Keratinocyte (primary cell): ENCODE measurements at regions not wholly inside any gene's neighbourhood (a gene's known extent, or its start where the extent isn't known, plus 50 kb on each side); places are given as distances from the start of the nearest gene placed in this dataset.

Experiments used
- DNase-seq: peaks from one replicate; pipeline ENCODE4 v3.0.0-alpha.2; 2011; ENCODE audit warnings: low read depth, missing footprints, low spot score
- FAIRE-seq: peaks from 2 replicates; lab custom pipeline; 2011; peaks lifted over from hg19 to GRCh38; lab: Jason Lieb, UNC
- H2AFZ ChIP-seq: 2 replicates; pipeline ENCODE4 v1.6.0; 2012; ENCODE audit warnings: low read length, control low read depth, inconsistent platforms; ENCODE audit not compliant: control insufficient read depth
- H3K27ac ChIP-seq: 2 replicates; pipeline ENCODE4 v1.5.1; 2011; ENCODE audit warnings: low read length; ENCODE audit not compliant: control insufficient read depth, insufficient read depth
- H3K27me3 ChIP-seq: 3 replicates; pipeline ENCODE4 v1.6.0; 2011; ENCODE audit warnings: low read length; ENCODE audit not compliant: control insufficient read depth, insufficient read depth; ENCODE audit errors: extremely low read depth
- H3K36me3 ChIP-seq, 2 experiments: 2 replicates in 1 of 2; 3 replicates in 1 of 2; pipeline ENCODE4 v1.5.1; 2011; ENCODE audit warnings: low read length in 2 of 2, mild to moderate bottlenecking in 1 of 2; ENCODE audit not compliant: control insufficient read depth in 2 of 2, insufficient read depth in 2 of 2; ENCODE audit errors: extremely low read depth in 1 of 2
- H3K4me1 ChIP-seq: 3 replicates; pipeline ENCODE4 v1.5.1; 2011; ENCODE audit warnings: low read length; ENCODE audit not compliant: control insufficient read depth, insufficient read depth; ENCODE audit errors: extremely low read depth
- H3K4me2 ChIP-seq: 3 replicates; pipeline ENCODE4 v1.6.0; 2011; ENCODE audit warnings: low read depth, low read length; ENCODE audit not compliant: control insufficient read depth, insufficient read depth; ENCODE audit errors: extremely low read depth
- H3K4me3 ChIP-seq, 3 experiments: fragments of 200-600 bp in 1 of 3; sonication (generic) in 1 of 3; 2 replicates in 2 of 3; 3 replicates in 1 of 3; pipeline ENCODE4 v1.5.1; 2011 to 2016; ENCODE audit warnings: low read length in 3 of 3, mild to moderate bottlenecking in 3 of 3, control low read depth in 2 of 3, inconsistent platforms in 1 of 3, low read depth in 1 of 3, mixed read lengths in 1 of 3, mixed run types in 1 of 3, moderate library complexity in 1 of 3; ENCODE audit not compliant: control insufficient read depth in 2 of 3, insufficient read depth in 2 of 3; ENCODE audit errors: extremely low read depth in 1 of 3
- H3K79me2 ChIP-seq: 2 replicates; pipeline ENCODE4 v1.6.0; 2012; ENCODE audit warnings: low read length; ENCODE audit not compliant: control insufficient read depth, insufficient read depth
- H3K9ac ChIP-seq: 3 replicates; pipeline ENCODE4 v1.6.0; 2011; ENCODE audit warnings: low read length; ENCODE audit not compliant: control insufficient read depth, insufficient read depth; ENCODE audit errors: extremely low read depth
- H3K9me1 ChIP-seq: 3 replicates; pipeline ENCODE4 v1.6.0; 2011; ENCODE audit warnings: low read length; ENCODE audit not compliant: control insufficient read depth, insufficient read depth; ENCODE audit errors: extremely low read depth
- H3K9me3 ChIP-seq: 2 replicates; pipeline ENCODE4 v1.5.1; 2012; ENCODE audit warnings: low read depth, low read length; ENCODE audit not compliant: control insufficient read depth
- H4K20me1 ChIP-seq: 3 replicates; pipeline ENCODE4 v1.6.0; 2011; ENCODE audit warnings: low read length; ENCODE audit not compliant: control insufficient read depth, insufficient read depth; ENCODE audit errors: extremely low read depth
- CTCF ChIP-seq, 3 experiments: IDR thresholded peaks in 1 of 3; conservative IDR thresholded peaks in 1 of 3; optimal IDR thresholded peaks in 1 of 3; 2 replicates in 2 of 3; 3 replicates in 1 of 3; pipeline versions ENCODE3 to v1.5.1; 2011; ENCODE audit warnings: low read length in 3 of 3, mild to moderate bottlenecking in 3 of 3, moderate library complexity in 2 of 3, control low read depth in 1 of 3, inconsistent platforms in 1 of 3; ENCODE audit not compliant: insufficient read depth in 2 of 3; ENCODE audit errors: extremely low read depth in 1 of 3
- EZH2 ChIP-seq: IDR thresholded peaks from one replicate; pipeline ENCODE4 v1.6.1; 2012; ENCODE audit warnings: inconsistent platforms, mild to moderate bottlenecking, low read length, moderate library complexity
- dilution Hi-C: fragments of 300-500 bp; cut with MboI; formaldehyde crosslinking; loops from one replicate; pipeline ENCODE4 v1.7.0; 2020; ENCODE audit warnings: low sequenced_read_pairs; ENCODE audit not compliant: extremely low pct_ligation_motif_present

- H3K27me3 ChIP-seq = no peaks in the 10 kb centered on the region
- FAIRE-seq (no peak), DNase-seq (no peak)
- no peaks in the 10 kb centered on the region for H3K36me3 ChIP-seq
- no peak overlapping the region for H3K4me3 ChIP-seq
- dilution Hi-C loops = loop anchor here (25.0 kb wide), 1 partner anchor 721 kb away; no protein-coding TSS in a partner anchor
- H4K20me1 ChIP-seq = no peaks in the 10 kb centered on the region
- no peaks in the 10 kb centered on the region for H3K9me3 ChIP-seq
- peak in 1 of 3 experiments; percentile 25 for TF ChIP-seq CTCF (optimal IDR thresholded peaks at IDR 0.05 in 1 of 3, IDR thresholded peaks at IDR 0.05 in 1 of 3, conservative IDR thresholded peaks at IDR 0.05 in 1 of 3; ENCODE audit: extremely low read depth in 1 of 3, insufficient read depth in 2 of 3, low read length in 3 of 3)
- TF ChIP-seq EZH2 = no peak
- H3K4me2 ChIP-seq = no peak overlapping the region
- H3K4me1 ChIP-seq = no peaks in the 10 kb centered on the region
- H3K9me1 ChIP-seq = no peaks in the 10 kb centered on the region
- no peak overlapping the region for H2AFZ ChIP-seq
- no peak overlapping the region for H3K27ac ChIP-seq
- no peak overlapping the region for H3K9ac ChIP-seq
- H3K79me2 ChIP-seq = no peaks in the 10 kb centered on the region
Observed at GRCh38 chr1:214816603-214817002, 213.6 kb downstream of the CENPF start.

- no peaks in the 10 kb centered on the region for H3K36me3 ChIP-seq
- H3K4me3 ChIP-seq = no peak overlapping the region
- H3K27ac ChIP-seq = no peak overlapping the region
- H3K9me1 ChIP-seq = no peaks in the 10 kb centered on the region
- H3K27me3 ChIP-seq = no peaks in the 10 kb centered on the region
- H3K4me2 ChIP-seq = no peak overlapping the region
- TF ChIP-seq EZH2 (no peak), CTCF (optimal IDR thresholded peaks at IDR 0.05 in 1 of 3, IDR thresholded peaks at IDR 0.05 in 1 of 3, conservative IDR thresholded peaks at IDR 0.05 in 1 of 3; ENCODE audit: extremely low read depth in 1 of 3, insufficient read depth in 2 of 3, low read length in 3 of 3) (no peak)
- no peaks in the 10 kb centered on the region for H3K79me2 ChIP-seq
- dilution Hi-C loops = loop anchor here (25.0 kb wide), 1 partner anchor 714 kb away; no protein-coding TSS in a partner anchor
- no peak for FAIRE-seq
- H4K20me1 ChIP-seq = no peaks in the 10 kb centered on the region
- H3K9me3 ChIP-seq = no peaks in the 10 kb centered on the region
- no peak for DNase-seq
- no peak overlapping the region for H3K9ac ChIP-seq
- no peaks in the 10 kb centered on the region for H3K4me1 ChIP-seq
- no peak overlapping the region for H2AFZ ChIP-seq
Observed at GRCh38 chr1:214823311-214824117, 220.5 kb downstream of the CENPF start.
